Common myeloid progenitor, CD34-positive (primary cell): ENCODE measurements at regions not wholly inside any gene's neighbourhood (a gene's known extent, or its start where the extent isn't known, plus 50 kb on each side); places are given as distances from the start of the nearest gene placed in this dataset.

Experiments
- CTCF ChIA-PET: fragments of 350-600 bp; sonication (Branson Sonifier 250); formaldehyde crosslinking; loops from one replicate; lab custom pipeline; 2021; ENCODE audit warnings: antibody characterized with exemption; lab: Charles Lee
- POLR2A ChIA-PET: fragments of 350-600 bp; sonication (Branson Sonifier 250); formaldehyde crosslinking; loops from one replicate; lab custom pipeline; 2021; ENCODE audit warnings: antibody characterized with exemption; lab: Charles Lee
- DNase-seq, 3 donors: peaks; one replicate each; pipeline versions ENCODE4 v3.0.0 to v3.0.0-alpha.2; 2013
- H3K27ac ChIP-seq, 2 experiments: 1 replicate in 1 of 2; 2 replicates in 1 of 2; pipeline ENCODE4 v1.7.0; 2013; ENCODE audit warnings: inconsistent platforms in 2 of 2, low read length in 2 of 2, mild to moderate bottlenecking in 2 of 2, low read depth in 1 of 2, moderate library complexity in 1 of 2; ENCODE audit not compliant: severe bottlenecking in 2 of 2, insufficient read depth in 1 of 2, poor library complexity in 1 of 2
- H3K27me3 ChIP-seq, 5 experiments: replicated peaks in 2 of 5; 1 replicate in 3 of 5; 2 replicates in 2 of 5; pipeline versions ENCODE4 v1.6.1 to v1.7.0; 2013; ENCODE audit warnings: low read length in 4 of 5, mild to moderate bottlenecking in 2 of 5, moderate library complexity in 2 of 5, inconsistent platforms in 1 of 5; ENCODE audit not compliant: insufficient read depth in 5 of 5, control insufficient read depth in 4 of 5
- H3K36me3 ChIP-seq, 4 experiments: 1 replicate in 2 of 4; 2 replicates in 2 of 4; pipeline versions ENCODE4 v1.6.1 to v1.7.0; 2013; ENCODE audit warnings: low read length in 3 of 4, control low read depth in 1 of 4, mild to moderate bottlenecking in 1 of 4; ENCODE audit not compliant: control insufficient read depth in 4 of 4, insufficient read depth in 4 of 4
- H3K4me1 ChIP-seq, 4 experiments: 1 replicate in 3 of 4; 2 replicates in 1 of 4; pipeline versions ENCODE4 v1.6.1 to v1.7.1; 2013; ENCODE audit warnings: low read length in 3 of 4, mild to moderate bottlenecking in 3 of 4, control low read depth in 1 of 4, inconsistent platforms in 1 of 4, moderate library complexity in 1 of 4; ENCODE audit not compliant: control insufficient read depth in 4 of 4, insufficient read depth in 4 of 4; ENCODE audit errors: control extremely low read depth in 1 of 4
- H3K4me3 ChIP-seq, 7 experiments: 1 replicate in 4 of 7; 2 replicates in 3 of 7; pipeline versions ENCODE4 v1.5.1 to v1.7.0; 2013; ENCODE audit warnings: mild to moderate bottlenecking in 7 of 7, low read length in 6 of 7, moderate library complexity in 6 of 7, inconsistent platforms in 2 of 7, low read depth in 2 of 7, control low read depth in 1 of 7; ENCODE audit not compliant: insufficient read depth in 4 of 7, control insufficient read depth in 1 of 7; ENCODE audit errors: extremely low read depth in 1 of 7
- H3K9me3 ChIP-seq, 5 experiments: 1 replicate in 4 of 5; 2 replicates in 1 of 5; pipeline versions ENCODE4 v1.6.1 to v1.7.1; 2013; ENCODE audit warnings: low read length in 4 of 5, mild to moderate bottlenecking in 2 of 5, inconsistent platforms in 1 of 5, low read depth in 1 of 5, moderate library complexity in 1 of 5; ENCODE audit not compliant: control insufficient read depth in 4 of 5, insufficient read depth in 2 of 5; ENCODE audit errors: control extremely low read depth in 1 of 5
- WGBS: methylation state at CpG from one replicate; pipeline ENCODE4 v1.1.5; 2013; ENCODE audit not compliant: insufficient coverage; 5-methylcytosine and 5-hydroxymethylcytosine counted together

- no peak overlapping the region for H3K4me3 ChIP-seq
- H3K36me3 ChIP-seq: no peaks in the 10 kb centered on the region
- H3K27ac ChIP-seq: no peak overlapping the region
- no peaks in the 10 kb centered on the region for H3K4me1 ChIP-seq
- no peaks in the 10 kb centered on the region for H3K9me3 ChIP-seq
- CTCF ChIA-PET: no interaction called here
- 94% methylated on average over 4 of the region's 4 CpGs for WGBS
- POLR2A ChIA-PET: no interaction called here
- DNase-seq: no peak
- peaks cover 0 to 4% (median 0%) of the 10 kb centered on the region in 5 experiments for H3K27me3 ChIP-seq
These were observed 462.9 kb downstream of the CDK5RAP2 start for GRCh38 chr9:120117081-120117480.

GRCh38 chr9:120110520-120110919 lies 469.4 kb downstream of the CDK5RAP2 start:
- no peak overlapping the region for H3K4me3 ChIP-seq
- peaks cover 0 to 9% (median 4%) of the 10 kb centered on the region in 5 experiments for H3K27me3 ChIP-seq
- CTCF ChIA-PET: no interaction called here
- H3K9me3 ChIP-seq: no peaks in the 10 kb centered on the region
- POLR2A ChIA-PET: no interaction called here
- WGBS: 100% methylated on average over 1 of the region's 1 CpG
- DNase-seq: no peak
- H3K36me3 ChIP-seq: no peaks in the 10 kb centered on the region
- H3K27ac ChIP-seq: no peak overlapping the region
- H3K4me1 ChIP-seq: no peaks in the 10 kb centered on the region

- H3K27ac ChIP-seq: no peak overlapping the region
- no peak overlapping the region for H3K4me3 ChIP-seq
- POLR2A ChIA-PET: no interaction called here
- DNase-seq: no peak
- H3K36me3 ChIP-seq: no peaks in the 10 kb centered on the region
- no peaks in the 10 kb centered on the region for H3K4me1 ChIP-seq
- peaks cover 0 to 9% (median 4%) of the 10 kb centered on the region in 5 experiments for H3K27me3 ChIP-seq
- H3K9me3 ChIP-seq: no peaks in the 10 kb centered on the region
- CTCF ChIA-PET: no interaction called here
- 65% methylated on average over 2 of the region's 3 CpGs for WGBS
These were observed 470.7 kb downstream of the CDK5RAP2 start for GRCh38 chr9:120109242-120109641.

- no peak for DNase-seq
- POLR2A ChIA-PET: no interaction called here
- no peaks in the 10 kb centered on the region for H3K9me3 ChIP-seq
- peaks cover 0 to 9% (median 4%) of the 10 kb centered on the region in 5 experiments for H3K27me3 ChIP-seq
- H3K36me3 ChIP-seq: no peaks in the 10 kb centered on the region
- no peak overlapping the region for H3K4me3 ChIP-seq
- WGBS: 90% methylated on average over 1 of the region's 1 CpG
- CTCF ChIA-PET: no interaction called here
- H3K4me1 ChIP-seq: no peaks in the 10 kb centered on the region
- H3K27ac ChIP-seq: no peak overlapping the region
These were observed 472.8 kb downstream of the CDK5RAP2 start for GRCh38 chr9:120107138-120107537.

GRCh38 chr9:120104771-120105170 lies 475.2 kb downstream of the CDK5RAP2 start:
- no peak overlapping the region for H3K27ac ChIP-seq
- H3K4me3 ChIP-seq: no peak overlapping the region
- POLR2A ChIA-PET: no interaction called here
- no peak for DNase-seq
- no peaks in the 10 kb centered on the region for H3K9me3 ChIP-seq
- no peaks in the 10 kb centered on the region for H3K36me3 ChIP-seq
- no peaks in the 10 kb centered on the region for H3K4me1 ChIP-seq
- 77% methylated on average over 6 of the region's 6 CpGs for WGBS
- H3K27me3 ChIP-seq: peaks cover 0 to 9% (median 4%) of the 10 kb centered on the region in 5 experiments
- CTCF ChIA-PET: interaction anchor here (0.7 kb wide), 1 partner anchor 9 kb away, joined by 3 read pairs; no protein-coding TSS in a partner anchor

- 86% methylated on average over 3 of the region's 3 CpGs for WGBS
- CTCF ChIA-PET: no interaction called here
- POLR2A ChIA-PET: no interaction called here
These were observed 479.4 kb downstream of the CDK5RAP2 start for GRCh38 chr9:120100595-120100994.

GRCh38 chr9:120099065-120099464 lies 480.9 kb downstream of the CDK5RAP2 start:
- ChIA-PET CTCF (no interaction called here), POLR2A (interaction anchor here (0.6 kb wide), 1 partner anchor 159 kb away, joined by 3 read pairs; no protein-coding TSS in a partner anchor)
- WGBS: 95% methylated on average over 4 of the region's 4 CpGs
- no peaks in the 10 kb centered on the region for H3K36me3 ChIP-seq
- H3K27ac ChIP-seq: no peak overlapping the region
- H3K4me3 ChIP-seq: no peak overlapping the region
- no peaks in the 10 kb centered on the region for H3K27me3 ChIP-seq
- no peaks in the 10 kb centered on the region for H3K4me1 ChIP-seq
- DNase-seq: no peak
- H3K9me3 ChIP-seq: no peaks in the 10 kb centered on the region

More at GRCh38 chr9:120100595-120100994, 479.4 kb downstream of the CDK5RAP2 start:
- H3K27me3 ChIP-seq: no peaks in the 10 kb centered on the region
- H3K27ac ChIP-seq: no peak overlapping the region
- H3K4me3 ChIP-seq: no peak overlapping the region
- no peak for DNase-seq
- no peaks in the 10 kb centered on the region for H3K36me3 ChIP-seq
- H3K4me1 ChIP-seq: no peaks in the 10 kb centered on the region
- no peaks in the 10 kb centered on the region for H3K9me3 ChIP-seq
